ENCODE measurements at regions not wholly inside any gene's neighbourhood (a gene's known extent, or its start where the extent isn't known, plus 50 kb on each side); places are given as distances from the start of the nearest gene placed in this dataset.

- H3K4me3 ChIP-seq (ENCODE audit: low read depth, low read length): no peak overlapping the region
- TF ChIP-seq CTCF (conservative IDR thresholded peaks at IDR 0.05; ENCODE audit: low read depth, low read length): no peak
- DNase-seq (ENCODE audit: low read depth): no peak
Measured at GRCh38 chr7:42740408-42740807, 171.5 kb downstream of the C7orf25 start.

DNA sequence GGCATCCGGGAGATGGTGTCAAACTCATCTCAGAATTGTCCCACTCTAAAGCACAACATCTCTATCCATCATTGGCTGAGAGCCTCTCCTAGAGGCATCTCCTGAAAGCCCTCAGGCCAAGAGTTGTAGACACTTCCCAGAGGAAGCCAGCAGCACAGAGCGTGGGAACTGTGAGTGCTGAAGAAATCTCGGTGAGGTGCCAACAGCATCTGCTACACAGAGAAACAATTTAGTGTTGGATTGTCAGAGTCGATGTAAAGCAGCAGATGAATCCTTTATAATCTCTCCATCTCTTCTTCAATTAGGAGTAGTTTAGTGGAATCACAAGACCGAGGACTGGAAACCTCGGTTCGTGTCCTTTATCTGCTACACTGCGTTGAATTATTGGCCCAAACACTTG, 172.2 kb downstream of the C7orf25 start:
- no peak overlapping the region for H3K4me3 ChIP-seq (ENCODE audit: low read depth, low read length)
- no peak for DNase-seq (ENCODE audit: low read depth)
- no peak for TF ChIP-seq CTCF (conservative IDR thresholded peaks at IDR 0.05; ENCODE audit: low read depth, low read length)

- peak; percentile 40 for TF ChIP-seq CTCF (conservative IDR thresholded peaks at IDR 0.05; ENCODE audit: low read depth, low read length)
- no peak overlapping the region for H3K4me3 ChIP-seq (ENCODE audit: low read depth, low read length)
- DNase-seq (ENCODE audit: low read depth): no peak
Measured at GRCh38 chr7:42736931-42737330, 174.9 kb downstream of the C7orf25 start.

- no peak for DNase-seq (ENCODE audit: low read depth)
- no peak overlapping the region for H3K4me3 ChIP-seq (ENCODE audit: low read depth, low read length)
- no peak for TF ChIP-seq CTCF (conservative IDR thresholded peaks at IDR 0.05; ENCODE audit: low read depth, low read length)
Measured at GRCh38 chr7:42735081-42735480, 176.8 kb downstream of the C7orf25 start.

DNA sequence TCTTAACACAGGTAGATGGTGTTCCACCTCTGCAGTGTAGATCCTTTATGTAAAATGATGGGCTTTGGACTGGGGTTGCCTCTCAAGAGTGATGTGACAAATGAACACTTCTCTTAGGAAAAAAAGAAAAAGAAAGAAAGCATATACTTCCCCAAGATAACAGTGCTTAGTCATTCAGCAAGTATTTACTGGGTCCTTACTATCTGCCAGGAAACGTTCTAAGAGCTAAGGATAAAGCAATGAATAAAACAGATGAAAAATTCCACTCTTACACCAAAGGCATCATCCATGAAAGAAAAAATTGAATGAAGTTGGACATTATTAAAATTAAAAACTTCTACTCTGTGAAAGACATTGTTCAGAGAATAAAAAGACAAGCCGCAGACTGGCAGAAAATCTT, 177.3 kb downstream of the C7orf25 start:
- no peak for DNase-seq (ENCODE audit: low read depth)
- H3K4me3 ChIP-seq (ENCODE audit: low read depth, low read length): no peak overlapping the region
- no peak for TF ChIP-seq CTCF (conservative IDR thresholded peaks at IDR 0.05; ENCODE audit: low read depth, low read length)

DNA sequence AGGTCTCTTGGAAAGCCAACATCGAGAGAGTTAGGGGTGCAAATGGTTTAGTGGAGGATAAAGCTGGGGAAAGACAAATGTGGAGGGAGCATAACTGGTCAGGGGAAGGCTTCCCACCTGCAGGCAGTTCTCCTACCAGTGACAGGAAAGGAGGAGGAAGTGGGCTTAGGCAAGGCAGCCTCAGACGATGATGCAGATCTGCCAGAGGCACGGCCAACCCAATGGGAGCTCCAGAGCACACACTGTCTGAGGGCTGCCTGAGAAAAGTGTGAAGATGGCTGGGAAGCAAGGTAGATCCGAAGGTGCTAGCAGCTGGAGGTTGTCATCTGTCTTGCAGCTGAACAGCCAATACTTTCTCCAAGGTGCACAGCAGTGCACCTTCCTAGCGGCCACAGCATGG, 178.8 kb downstream of the C7orf25 start:
- no peak for TF ChIP-seq CTCF (conservative IDR thresholded peaks at IDR 0.05; ENCODE audit: low read depth, low read length)
- DNase-seq (ENCODE audit: low read depth): no peak
- H3K4me3 ChIP-seq (ENCODE audit: low read depth, low read length): no peak overlapping the region

- TF ChIP-seq CTCF (conservative IDR thresholded peaks at IDR 0.05; ENCODE audit: low read depth, low read length): no peak
- no peak for DNase-seq (ENCODE audit: low read depth)
- H3K4me3 ChIP-seq (ENCODE audit: low read depth, low read length): no peak overlapping the region
Measured at GRCh38 chr7:42730586-42730985, 181.3 kb downstream of the C7orf25 start.

Measured in epithelial cell of proximal tubule (primary cell).